ENCODE measurements at regions not wholly inside any gene's neighbourhood (a gene's known extent, or its start where the extent isn't known, plus 50 kb on each side); places are given as distances from the start of the nearest gene placed in this dataset.

- no peak overlapping the region for H3K4me3 ChIP-seq
- intact Hi-C loops (cut with DNase I), result no loop called here
- H3K9me3 ChIP-seq, result no peaks in the 10 kb centered on the region
- WGBS, result 59% methylated on average over 11 of the region's 11 CpGs
- no peaks in the 10 kb centered on the region for H3K36me3 ChIP-seq
- H3K27ac ChIP-seq, result no peak overlapping the region
- H3K27me3 ChIP-seq (replicated peaks; ENCODE audit: insufficient read depth), result no peaks in the 10 kb centered on the region
- TF ChIP-seq POLR2A (IDR thresholded peaks at IDR 0.05) (no peak), POLR2AphosphoS5 (IDR thresholded peaks at IDR 0.05) (no peak)
- TF ChIP-seq, protein P1, sequence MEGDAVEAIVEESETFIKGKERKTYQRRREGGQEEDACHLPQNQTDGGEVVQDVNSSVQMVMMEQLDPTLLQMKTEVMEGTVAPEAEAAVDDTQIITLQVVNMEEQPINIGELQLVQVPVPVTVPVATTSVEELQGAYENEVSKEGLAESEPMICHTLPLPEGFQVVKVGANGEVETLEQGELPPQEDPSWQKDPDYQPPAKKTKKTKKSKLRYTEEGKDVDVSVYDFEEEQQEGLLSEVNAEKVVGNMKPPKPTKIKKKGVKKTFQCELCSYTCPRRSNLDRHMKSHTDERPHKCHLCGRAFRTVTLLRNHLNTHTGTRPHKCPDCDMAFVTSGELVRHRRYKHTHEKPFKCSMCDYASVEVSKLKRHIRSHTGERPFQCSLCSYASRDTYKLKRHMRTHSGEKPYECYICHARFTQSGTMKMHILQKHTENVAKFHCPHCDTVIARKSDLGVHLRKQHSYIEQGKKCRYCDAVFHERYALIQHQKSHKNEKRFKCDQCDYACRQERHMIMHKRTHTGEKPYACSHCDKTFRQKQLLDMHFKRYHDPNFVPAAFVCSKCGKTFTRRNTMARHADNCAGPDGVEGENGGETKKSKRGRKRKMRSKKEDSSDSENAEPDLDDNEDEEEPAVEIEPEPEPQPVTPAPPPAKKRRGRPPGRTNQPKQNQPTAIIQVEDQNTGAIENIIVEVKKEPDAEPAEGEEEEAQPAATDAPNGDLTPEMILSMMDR (IDR thresholded peaks at IDR 0.05), result no peak
- H3K4me1 ChIP-seq (replicated peaks), result no peaks in the 10 kb centered on the region
- DNase-seq (ENCODE audit: low spot score), result no peak
Observed at GRCh38 chr16:82452004-82452756, 174.6 kb upstream of the CDH13 start.

DNA sequence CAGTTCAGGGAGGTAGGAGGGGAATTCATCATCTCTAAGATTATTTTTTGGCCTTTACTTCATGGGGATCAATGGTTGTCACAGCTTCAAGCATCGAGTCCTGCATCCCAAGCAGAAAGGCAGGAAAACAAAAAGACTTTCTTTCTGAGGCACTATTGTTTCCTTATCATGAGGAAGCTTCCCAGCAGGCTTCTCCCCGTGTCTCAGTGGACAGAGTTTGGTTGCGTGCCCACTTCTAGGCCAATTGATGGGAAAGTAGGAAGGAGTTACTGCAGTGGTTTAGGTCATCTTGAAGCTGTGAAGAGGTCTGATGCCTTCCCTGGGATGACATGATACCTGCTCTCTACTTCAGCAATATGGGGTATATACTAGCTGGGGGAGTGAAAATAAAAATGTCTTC, 175.3 kb upstream of the CDH13 start:
- TF ChIP-seq, protein P1 (IDR thresholded peaks at IDR 0.05), result no peak
- TF ChIP-seq POLR2A (IDR thresholded peaks at IDR 0.05) (no peak), POLR2AphosphoS5 (IDR thresholded peaks at IDR 0.05) (no peak)
- 70% methylated on average over 3 of the region's 3 CpGs for WGBS
- H3K4me1 ChIP-seq (replicated peaks), result no peaks in the 10 kb centered on the region
- no peaks in the 10 kb centered on the region for H3K9me3 ChIP-seq
- DNase-seq (ENCODE audit: low spot score), result no peak
- H3K4me3 ChIP-seq, result no peak overlapping the region
- no peaks in the 10 kb centered on the region for H3K36me3 ChIP-seq
- intact Hi-C loops (cut with DNase I), result no loop called here
- H3K27ac ChIP-seq, result no peak overlapping the region
- H3K27me3 ChIP-seq (replicated peaks; ENCODE audit: insufficient read depth), result no peaks in the 10 kb centered on the region

DNA sequence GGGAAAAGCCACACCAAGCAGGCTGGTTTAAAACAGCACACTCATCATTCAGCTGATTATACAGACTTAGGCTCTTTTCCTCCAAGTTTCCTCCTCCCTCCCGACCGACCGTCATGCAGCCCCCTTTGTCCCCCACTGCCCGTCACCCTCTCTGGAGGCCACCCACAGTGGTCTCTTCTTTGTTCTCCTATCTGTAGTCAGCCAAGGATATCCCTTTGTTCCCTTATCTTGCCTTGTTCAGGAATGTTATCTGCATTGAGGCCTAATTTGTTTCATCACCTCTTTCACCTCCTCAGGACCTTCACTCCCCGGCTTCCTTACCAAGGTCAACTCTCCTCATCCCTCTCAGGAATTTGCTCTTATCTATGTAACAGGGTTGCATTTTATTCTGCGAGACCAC, 186.4 kb upstream of the CDH13 start:
- Histone ChIP-seq H3K36me3 (no peaks in the 10 kb centered on the region), H3K4me3 (no peak overlapping the region), H3K27me3 (replicated peaks; ENCODE audit: insufficient read depth) (no peaks in the 10 kb centered on the region), H3K27ac (no peak overlapping the region), H3K4me1 (replicated peaks) (no peaks in the 10 kb centered on the region), H3K9me3 (no peaks in the 10 kb centered on the region)
- TF ChIP-seq POLR2AphosphoS5 (IDR thresholded peaks at IDR 0.05), result no peak
- TF ChIP-seq, protein P1 (IDR thresholded peaks at IDR 0.05), result no peak
- no peak for DNase-seq (ENCODE audit: low spot score)
- 63% methylated on average over 6 of the region's 6 CpGs for whole genome bisulfite sequencing
- intact Hi-C loops (cut with DNase I), result no loop called here

- no peaks in the 10 kb centered on the region for H3K27me3 ChIP-seq (replicated peaks; ENCODE audit: insufficient read depth)
- intact Hi-C loops (cut with DNase I), result no loop called here
- TF ChIP-seq POLR2AphosphoS5 (IDR thresholded peaks at IDR 0.05), result no peak
- no peak for TF ChIP-seq POLR2A (IDR thresholded peaks at IDR 0.05)
- TF ChIP-seq, protein P1 (IDR thresholded peaks at IDR 0.05), result no peak
- WGBS, result 75% methylated on average over 7 of the region's 7 CpGs
- no peak for DNase-seq (ENCODE audit: low spot score)
- H3K27ac ChIP-seq, result no peak overlapping the region
- H3K36me3 ChIP-seq, result no peaks in the 10 kb centered on the region
- H3K4me1 ChIP-seq (replicated peaks), result no peaks in the 10 kb centered on the region
- H3K9me3 ChIP-seq, result no peaks in the 10 kb centered on the region
- no peak overlapping the region for H3K4me3 ChIP-seq
Observed at GRCh38 chr16:82439678-82440293, 187.0 kb upstream of the CDH13 start.

DNA sequence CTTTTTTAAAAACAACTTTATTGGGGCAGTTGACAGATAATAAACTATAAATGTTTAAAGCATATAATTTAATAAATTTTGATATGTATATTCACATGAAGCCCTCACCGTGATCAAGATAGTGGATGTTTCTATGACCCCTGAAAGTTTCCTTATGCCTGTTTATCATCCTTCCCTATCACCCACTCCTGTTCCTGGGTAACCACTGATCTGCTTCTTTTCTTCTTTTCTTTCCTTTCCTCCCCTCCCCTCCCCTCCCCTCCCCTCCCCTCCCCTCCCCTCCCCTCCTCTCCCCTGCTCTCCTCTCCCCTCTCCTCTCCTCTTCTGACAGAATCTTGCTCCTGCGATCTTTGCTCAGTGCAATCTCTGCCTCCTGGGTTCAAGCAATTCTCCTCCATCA, 193.7 kb upstream of the CDH13 start:
- intact Hi-C loops (cut with DNase I), result no loop called here

More for the DNA sequence above, 193.7 kb upstream of the CDH13 start:
- 80% methylated on average over 2 of the region's 2 CpGs for WGBS
- Histone ChIP-seq H3K4me3 (no peak overlapping the region), H3K36me3 (no peaks in the 10 kb centered on the region), H3K27me3 (replicated peaks; ENCODE audit: insufficient read depth) (no peaks in the 10 kb centered on the region), H3K4me1 (replicated peaks) (no peaks in the 10 kb centered on the region), H3K9me3 (no peaks in the 10 kb centered on the region), H3K27ac (no peak overlapping the region)
- TF ChIP-seq POLR2AphosphoS5 (IDR thresholded peaks at IDR 0.05) (no peak), POLR2A (IDR thresholded peaks at IDR 0.05) (no peak)
- TF ChIP-seq, protein P1 (IDR thresholded peaks at IDR 0.05), result no peak
- DNase-seq (ENCODE audit: low spot score), result no peak

All from prostate gland (tissue), 2 donors.